ENCODE measurements at regions not wholly inside any gene's neighbourhood (a gene's known extent, or its start where the extent isn't known, plus 50 kb on each side); places are given as distances from the start of the nearest gene placed in this dataset.

DNA sequence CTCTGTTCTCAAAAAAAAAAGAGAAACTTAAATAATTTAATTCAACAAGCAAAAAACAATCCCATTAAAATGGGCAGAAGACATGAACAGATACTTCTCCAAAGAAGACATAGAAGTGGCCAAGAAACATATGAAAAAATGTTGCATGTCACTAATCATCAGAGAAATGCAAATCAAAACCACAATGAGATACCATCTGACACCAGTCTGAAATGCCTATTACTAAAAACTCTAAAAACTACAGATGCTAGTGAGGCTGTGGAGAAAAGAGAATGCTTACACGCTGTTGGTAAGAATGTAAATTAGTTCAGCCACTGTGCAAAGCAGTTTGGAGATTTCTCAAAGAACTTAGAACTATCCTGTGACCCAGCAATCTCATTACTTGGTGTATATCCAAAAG, 382.9 kb downstream of the OTOL1 start:
- Mint-ChIP-seq H3K36me3 (peaks cover 12% of the 10 kb centered on the region), H3K4me1 (peaks cover 4% of the 10 kb centered on the region), H3K4me3 (no peak overlapping the region), H3K9me3 (peaks cover 32% of the 10 kb centered on the region), H3K27me3 (ENCODE audit: low read depth) (no peaks in the 10 kb centered on the region), H3K27ac (no peak overlapping the region)
- CTCF ChIA-PET = no interaction called here
- TF ChIP-seq, protein P1, sequence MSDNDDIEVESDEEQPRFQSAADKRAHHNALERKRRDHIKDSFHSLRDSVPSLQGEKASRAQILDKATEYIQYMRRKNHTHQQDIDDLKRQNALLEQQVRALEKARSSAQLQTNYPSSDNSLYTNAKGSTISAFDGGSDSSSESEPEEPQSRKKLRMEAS (CRISPR knock-in tag; IDR thresholded peaks at IDR 0.05) = no peak
- no peak for TF ChIP-seq TEAD4 (CRISPR knock-in tag; IDR thresholded peaks at IDR 0.05)
- TF ChIP-seq, protein P2, sequence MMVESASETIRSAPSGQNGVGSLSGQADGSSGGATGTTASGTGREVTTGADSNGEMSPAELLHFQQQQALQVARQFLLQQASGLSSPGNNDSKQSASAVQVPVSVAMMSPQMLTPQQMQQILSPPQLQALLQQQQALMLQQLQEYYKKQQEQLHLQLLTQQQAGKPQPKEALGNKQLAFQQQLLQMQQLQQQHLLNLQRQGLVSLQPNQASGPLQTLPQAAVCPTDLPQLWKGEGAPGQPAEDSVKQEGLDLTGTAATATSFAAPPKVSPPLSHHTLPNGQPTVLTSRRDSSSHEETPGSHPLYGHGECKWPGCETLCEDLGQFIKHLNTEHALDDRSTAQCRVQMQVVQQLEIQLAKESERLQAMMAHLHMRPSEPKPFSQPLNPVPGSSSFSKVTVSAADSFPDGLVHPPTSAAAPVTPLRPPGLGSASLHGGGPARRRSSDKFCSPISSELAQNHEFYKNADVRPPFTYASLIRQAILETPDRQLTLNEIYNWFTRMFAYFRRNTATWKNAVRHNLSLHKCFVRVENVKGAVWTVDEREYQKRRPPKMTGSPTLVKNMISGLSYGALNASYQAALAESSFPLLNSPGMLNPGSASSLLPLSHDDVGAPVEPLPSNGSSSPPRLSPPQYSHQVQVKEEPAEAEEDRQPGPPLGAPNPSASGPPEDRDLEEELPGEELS (CRISPR knock-in tag; IDR thresholded peaks at IDR 0.05) = no peak
- TF ChIP-seq, protein P3, sequence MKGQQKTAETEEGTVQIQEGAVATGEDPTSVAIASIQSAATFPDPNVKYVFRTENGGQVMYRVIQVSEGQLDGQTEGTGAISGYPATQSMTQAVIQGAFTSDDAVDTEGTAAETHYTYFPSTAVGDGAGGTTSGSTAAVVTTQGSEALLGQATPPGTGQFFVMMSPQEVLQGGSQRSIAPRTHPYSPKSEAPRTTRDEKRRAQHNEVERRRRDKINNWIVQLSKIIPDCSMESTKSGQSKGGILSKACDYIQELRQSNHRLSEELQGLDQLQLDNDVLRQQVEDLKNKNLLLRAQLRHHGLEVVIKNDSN (CRISPR knock-in tag; IDR thresholded peaks at IDR 0.05) = no peak
- TF ChIP-seq, protein P4, sequence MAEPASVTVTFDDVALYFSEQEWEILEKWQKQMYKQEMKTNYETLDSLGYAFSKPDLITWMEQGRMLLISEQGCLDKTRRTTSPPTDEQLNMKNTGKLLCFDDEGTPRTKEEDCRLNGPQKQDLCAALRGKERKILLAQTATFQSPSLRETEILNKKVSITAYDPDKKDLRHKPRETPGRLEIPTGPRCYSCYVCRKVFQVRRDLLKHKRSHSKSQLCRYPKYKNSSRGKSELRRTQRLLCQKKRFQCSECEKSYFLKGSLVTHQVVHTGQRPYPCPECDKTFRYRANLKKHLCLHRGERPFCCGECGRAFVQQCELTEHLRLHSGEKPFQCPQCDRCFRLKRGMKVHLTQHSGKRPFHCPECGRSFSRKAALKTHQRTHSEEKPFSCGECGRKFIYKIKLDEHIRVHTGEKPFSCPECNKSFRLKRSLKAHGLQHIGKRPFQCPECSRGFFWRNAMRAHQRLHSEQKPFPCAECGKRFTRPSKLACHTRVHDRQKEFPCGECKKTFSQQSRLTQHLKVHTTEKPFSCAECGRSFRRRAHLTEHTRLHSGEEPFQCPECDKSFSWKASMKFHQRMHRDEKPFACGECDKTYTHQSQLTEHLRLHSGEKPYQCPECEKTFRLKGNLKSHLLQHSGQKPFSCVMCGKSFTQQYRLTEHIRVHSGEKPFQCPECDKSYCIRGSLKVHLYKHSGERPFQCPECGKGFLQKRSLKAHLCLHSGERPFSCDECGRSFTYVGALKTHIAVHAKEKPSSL (CRISPR knock-in tag; conservative IDR thresholded peaks at IDR 0.05) = no peak
- no peak for TF ChIP-seq JAZF1 (CRISPR knock-in tag; IDR thresholded peaks at IDR 0.05)
- TF ChIP-seq, protein P5, sequence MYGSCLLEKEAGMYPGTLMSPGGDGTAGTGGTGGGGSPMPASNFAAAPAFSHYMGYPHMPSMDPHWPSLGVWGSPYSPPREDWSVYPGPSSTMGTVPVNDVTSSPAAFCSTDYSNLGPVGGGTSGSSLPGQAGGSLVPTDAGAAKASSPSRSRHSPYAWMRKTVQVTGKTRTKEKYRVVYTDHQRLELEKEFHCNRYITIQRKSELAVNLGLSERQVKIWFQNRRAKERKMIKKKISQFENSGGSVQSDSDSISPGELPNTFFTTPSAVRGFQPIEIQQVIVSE (CRISPR knock-in tag; IDR thresholded peaks at IDR 0.05; ENCODE audit: borderline replicate concordance) = no peak
- no peak for TF ChIP-seq ZNF396 (CRISPR knock-in tag; IDR thresholded peaks at IDR 0.05; ENCODE audit: borderline replicate concordance)
- no peak for TF ChIP-seq ESRRA (CRISPR knock-in tag; IDR thresholded peaks at IDR 0.05; ENCODE audit: borderline replicate concordance)
- no peak for TF ChIP-seq FOXK1 (CRISPR knock-in tag; IDR thresholded peaks at IDR 0.05)
- TF ChIP-seq ZNF138 (CRISPR knock-in tag; conservative IDR thresholded peaks at IDR 0.05) = no peak
- DNase-seq (ENCODE audit: low spot score) (no peak), ATAC-seq (no peak)
- POLR2A ChIA-PET = no interaction called here

DNA sequence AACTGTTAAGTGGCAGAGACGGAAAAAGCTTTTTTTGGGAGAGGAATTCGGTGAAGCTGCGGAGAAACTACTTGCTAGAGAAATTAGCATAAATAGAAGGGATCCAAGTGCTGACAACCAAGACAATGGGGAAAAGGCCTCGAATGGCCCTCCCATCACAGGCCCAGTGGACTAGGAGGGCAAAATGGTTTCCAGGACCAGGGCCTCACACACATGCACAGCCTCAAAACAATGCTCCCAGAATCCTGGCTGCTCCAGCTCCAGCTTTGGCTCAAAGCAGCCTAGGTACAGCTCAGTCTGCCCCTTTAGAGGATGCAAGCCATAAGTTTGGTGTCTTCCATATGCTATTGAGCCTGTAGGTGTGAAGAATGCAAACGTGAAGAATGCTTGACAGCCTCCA, 388.2 kb downstream of the OTOL1 start:
- TF ChIP-seq ZNF138 (CRISPR knock-in tag; conservative IDR thresholded peaks at IDR 0.05) = no peak
- TF ChIP-seq, protein P6, sequence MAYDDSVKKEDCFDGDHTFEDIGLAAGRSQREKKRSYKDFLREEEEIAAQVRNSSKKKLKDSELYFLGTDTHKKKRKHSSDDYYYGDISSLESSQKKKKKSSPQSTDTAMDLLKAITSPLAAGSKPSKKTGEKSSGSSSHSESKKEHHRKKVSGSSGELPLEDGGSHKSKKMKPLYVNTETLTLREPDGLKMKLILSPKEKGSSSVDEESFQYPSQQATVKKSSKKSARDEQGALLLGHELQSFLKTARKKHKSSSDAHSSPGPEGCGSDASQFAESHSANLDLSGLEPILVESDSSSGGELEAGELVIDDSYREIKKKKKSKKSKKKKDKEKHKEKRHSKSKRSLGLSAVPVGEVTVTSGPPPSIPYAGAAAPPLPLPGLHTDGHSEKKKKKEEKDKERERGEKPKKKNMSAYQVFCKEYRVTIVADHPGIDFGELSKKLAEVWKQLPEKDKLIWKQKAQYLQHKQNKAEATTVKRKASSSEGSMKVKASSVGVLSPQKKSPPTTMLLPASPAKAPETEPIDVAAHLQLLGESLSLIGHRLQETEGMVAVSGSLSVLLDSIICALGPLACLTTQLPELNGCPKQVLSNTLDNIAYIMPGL (CRISPR knock-in tag; IDR thresholded peaks at IDR 0.05) = no peak
- no peak for TF ChIP-seq NR2C2 (CRISPR knock-in tag; IDR thresholded peaks at IDR 0.05)
- TF ChIP-seq, protein P5 (CRISPR knock-in tag; IDR thresholded peaks at IDR 0.05; ENCODE audit: borderline replicate concordance) = no peak
- TF ChIP-seq, protein P2 (CRISPR knock-in tag; IDR thresholded peaks at IDR 0.05) = no peak
- TF ChIP-seq NR3C1 (CRISPR knock-in tag; conservative IDR thresholded peaks at IDR 0.05; ENCODE audit: low read depth) = no peak
- TF ChIP-seq CBFB (CRISPR knock-in tag; IDR thresholded peaks at IDR 0.05; ENCODE audit: low read depth) = no peak
- TF ChIP-seq ESRRA (CRISPR knock-in tag; IDR thresholded peaks at IDR 0.05; ENCODE audit: borderline replicate concordance) = no peak
- no peak for TF ChIP-seq RORB (CRISPR knock-in tag; IDR thresholded peaks at IDR 0.05)
- TF ChIP-seq, protein P7, sequence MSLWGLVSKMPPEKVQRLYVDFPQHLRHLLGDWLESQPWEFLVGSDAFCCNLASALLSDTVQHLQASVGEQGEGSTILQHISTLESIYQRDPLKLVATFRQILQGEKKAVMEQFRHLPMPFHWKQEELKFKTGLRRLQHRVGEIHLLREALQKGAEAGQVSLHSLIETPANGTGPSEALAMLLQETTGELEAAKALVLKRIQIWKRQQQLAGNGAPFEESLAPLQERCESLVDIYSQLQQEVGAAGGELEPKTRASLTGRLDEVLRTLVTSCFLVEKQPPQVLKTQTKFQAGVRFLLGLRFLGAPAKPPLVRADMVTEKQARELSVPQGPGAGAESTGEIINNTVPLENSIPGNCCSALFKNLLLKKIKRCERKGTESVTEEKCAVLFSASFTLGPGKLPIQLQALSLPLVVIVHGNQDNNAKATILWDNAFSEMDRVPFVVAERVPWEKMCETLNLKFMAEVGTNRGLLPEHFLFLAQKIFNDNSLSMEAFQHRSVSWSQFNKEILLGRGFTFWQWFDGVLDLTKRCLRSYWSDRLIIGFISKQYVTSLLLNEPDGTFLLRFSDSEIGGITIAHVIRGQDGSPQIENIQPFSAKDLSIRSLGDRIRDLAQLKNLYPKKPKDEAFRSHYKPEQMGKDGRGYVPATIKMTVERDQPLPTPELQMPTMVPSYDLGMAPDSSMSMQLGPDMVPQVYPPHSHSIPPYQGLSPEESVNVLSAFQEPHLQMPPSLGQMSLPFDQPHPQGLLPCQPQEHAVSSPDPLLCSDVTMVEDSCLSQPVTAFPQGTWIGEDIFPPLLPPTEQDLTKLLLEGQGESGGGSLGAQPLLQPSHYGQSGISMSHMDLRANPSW (CRISPR knock-in tag; conservative IDR thresholded peaks at IDR 0.05; ENCODE audit: low read depth) = no peak
- TF ChIP-seq NR1H2 (CRISPR knock-in tag; IDR thresholded peaks at IDR 0.05) = no peak
- no peak for TF ChIP-seq ZNF317 (CRISPR knock-in tag; IDR thresholded peaks at IDR 0.05; ENCODE audit: borderline replicate concordance, low read depth)
- TF ChIP-seq FOXP1 (CRISPR knock-in tag; IDR thresholded peaks at IDR 0.05; ENCODE audit: borderline replicate concordance) = no peak
- TF ChIP-seq MYBL2 (CRISPR knock-in tag; IDR thresholded peaks at IDR 0.05) = no peak
- TF ChIP-seq NFE2L1 (CRISPR knock-in tag; IDR thresholded peaks at IDR 0.05) = no peak
- ChIA-PET CTCF (no interaction called here), POLR2A (no interaction called here)
- Mint-ChIP-seq H3K27ac (no peak overlapping the region), H3K36me3 (peaks cover 31% of the 10 kb centered on the region), H3K9me3 (peaks cover 44% of the 10 kb centered on the region), H3K27me3 (ENCODE audit: low read depth) (no peaks in the 10 kb centered on the region), H3K4me1 (no peaks in the 10 kb centered on the region), H3K4me3 (no peak overlapping the region)
- ATAC-seq (no peak), DNase-seq (ENCODE audit: low spot score) (no peak)

Measured in WTC11 (cell line).